DMS114 treated with DMSO at 0.1 percent for 48 hours (cell line): ENCODE measurements at regions not wholly inside any gene's neighbourhood (a gene's known extent, or its start where the extent isn't known, plus 50 kb on each side); places are given as distances from the start of the nearest gene placed in this dataset.

Experiments used
- DNase-seq: peaks from one replicate; lab custom pipeline; 2025; ENCODE audit not compliant: unreplicated experiment; lab: John Stamatoyannopoulos, UW

DNA sequence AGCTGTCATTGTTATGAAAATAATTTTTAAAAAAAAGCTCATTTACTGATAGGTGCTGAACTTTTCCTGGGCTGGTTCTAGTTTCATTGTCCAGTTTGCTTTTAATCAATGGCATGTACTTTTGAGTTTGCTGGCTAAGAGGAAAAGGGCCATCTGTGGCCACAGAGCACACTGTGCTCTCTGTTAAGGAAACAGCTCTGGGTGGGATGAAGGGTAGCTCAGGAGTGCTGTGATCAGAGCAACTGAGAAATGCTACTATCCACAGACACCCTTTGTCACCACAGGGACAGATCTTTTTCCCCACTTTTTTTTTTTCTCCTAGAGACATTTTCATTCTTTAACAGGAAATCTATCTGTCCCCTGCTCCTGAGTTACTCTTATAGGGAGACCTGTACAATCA lies 387.1 kb upstream of the PRICKLE1 start:
- DNase-seq = no peak

GRCh38 chr12:42976122-42976521 lies 386.6 kb upstream of the PRICKLE1 start:
- DNase-seq = no peak

DNA sequence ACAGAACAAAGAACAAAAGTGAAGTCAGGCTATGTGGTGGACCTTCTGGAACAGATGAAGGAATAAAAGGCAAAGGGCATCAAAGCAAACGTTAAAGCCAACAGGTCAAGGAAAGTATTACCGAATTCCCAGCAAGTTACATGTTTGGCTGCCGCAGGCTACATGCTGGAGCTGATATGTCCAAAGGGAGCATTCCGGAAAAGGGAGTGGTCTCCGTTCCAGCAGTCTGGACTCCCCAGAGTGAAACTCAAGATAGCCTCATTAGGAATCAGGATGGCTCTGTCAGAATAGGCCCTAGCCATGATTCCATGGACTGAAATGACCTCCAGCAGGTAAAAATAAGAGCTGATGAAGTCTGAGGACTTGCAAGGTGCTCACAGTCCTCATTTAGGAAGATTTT lies 379.8 kb upstream of the PRICKLE1 start:
- no peak for DNase-seq

DNA sequence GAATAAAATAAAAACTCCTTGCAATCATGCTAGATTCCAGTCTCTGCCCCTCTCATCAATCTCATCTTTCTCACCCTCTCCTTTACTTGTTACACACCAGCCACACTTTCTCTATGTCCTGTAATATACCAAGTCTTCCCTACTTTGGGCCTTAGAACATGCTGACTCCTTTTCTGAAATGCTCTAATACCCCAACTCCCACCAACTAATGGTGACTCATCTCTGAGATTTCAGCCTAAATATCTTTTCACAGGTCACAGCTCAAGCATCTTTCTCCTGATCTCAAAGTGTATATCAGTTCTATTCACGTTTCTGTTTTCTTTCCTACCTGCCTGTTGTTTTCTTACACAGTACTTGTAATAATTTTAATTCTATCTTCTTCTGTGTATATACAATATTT lies 378.9 kb upstream of the PRICKLE1 start:
- DNase-seq = no peak

- no peak for DNase-seq
Measured at GRCh38 chr12:42967850-42968249, 378.3 kb upstream of the PRICKLE1 start.

- no peak for DNase-seq
Measured at GRCh38 chr12:42963988-42964387, 374.4 kb upstream of the PRICKLE1 start.

DNA sequence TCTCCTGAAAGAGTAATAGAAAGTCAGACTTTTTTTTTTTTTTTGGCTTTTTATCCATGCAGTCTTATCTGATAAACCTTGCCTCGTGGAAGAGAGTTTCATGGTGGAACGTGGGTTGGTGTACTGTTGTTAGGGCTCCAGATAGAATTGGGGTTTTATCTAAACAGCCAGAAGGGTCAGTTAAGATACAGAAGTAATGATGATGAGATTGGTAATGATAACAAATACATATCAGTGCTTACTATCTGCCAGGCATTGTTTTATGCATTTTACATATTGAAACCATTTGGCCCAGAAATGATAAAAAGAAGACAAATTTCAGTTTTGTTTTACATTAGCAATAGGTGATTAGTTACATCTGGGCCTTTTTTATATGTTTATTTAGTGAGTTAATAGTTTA lies 372.8 kb upstream of the PRICKLE1 start:
- DNase-seq = no peak

GRCh38 chr12:42961395-42961794 lies 371.8 kb upstream of the PRICKLE1 start:
- DNase-seq = no peak

GRCh38 chr12:42960087-42960527 lies 370.6 kb upstream of the PRICKLE1 start:
- DNase-seq = no peak

- DNase-seq = no peak
Measured at GRCh38 chr12:42958291-42958674, 368.7 kb upstream of the PRICKLE1 start.

DNA sequence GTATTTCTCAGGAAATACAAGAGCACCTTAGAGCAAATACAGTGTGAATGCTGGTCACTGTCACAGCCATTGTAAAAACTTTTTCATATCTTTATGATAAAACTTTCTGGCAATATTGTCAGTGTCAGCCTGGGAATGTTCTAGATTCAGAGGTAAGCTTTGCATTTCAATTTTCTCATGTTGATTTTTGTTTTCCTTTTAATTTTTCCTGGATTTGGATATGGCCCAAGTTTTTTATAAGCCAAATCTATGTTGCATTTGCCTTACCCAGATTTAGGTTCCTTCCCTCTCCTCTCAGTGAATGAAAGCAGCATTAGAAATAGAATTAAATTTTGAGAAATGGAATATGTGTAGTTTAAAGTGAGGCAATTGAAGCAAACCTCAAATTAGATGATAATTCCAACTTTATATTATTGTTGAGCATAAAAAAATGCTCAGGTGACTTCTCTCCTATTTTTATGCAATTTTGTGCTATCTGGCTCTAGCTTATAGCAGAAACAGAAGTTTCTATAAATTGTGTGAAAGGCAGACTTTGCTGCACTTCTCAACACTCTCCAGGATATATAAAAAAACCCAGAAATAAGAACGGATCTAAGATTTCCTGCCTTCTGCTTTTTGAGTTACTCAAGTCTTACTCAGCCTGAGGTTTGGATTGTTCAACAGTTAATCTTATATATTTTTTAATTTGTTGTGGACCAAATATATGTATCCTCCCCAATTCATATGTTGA lies 368.2 kb upstream of the PRICKLE1 start:
- no peak for DNase-seq

DNA sequence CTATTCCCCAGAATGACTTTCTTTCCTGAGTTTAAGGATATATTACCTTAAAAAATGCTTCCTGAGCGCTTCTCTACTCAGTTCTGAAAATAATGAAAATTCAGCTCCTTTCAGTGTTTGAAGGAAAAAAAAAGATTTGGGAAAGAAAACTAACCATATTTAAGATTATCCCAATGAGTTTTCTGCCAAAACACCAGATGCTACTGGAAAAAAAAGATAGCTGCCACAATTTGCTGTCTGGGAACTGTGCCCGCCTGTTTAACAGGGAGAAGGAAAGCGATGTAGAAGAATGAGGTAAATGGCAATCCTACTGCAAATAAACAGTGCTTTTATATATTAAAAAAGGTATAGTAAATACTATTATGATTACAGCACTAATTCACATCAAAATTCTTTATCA lies 367.6 kb upstream of the PRICKLE1 start:
- DNase-seq = no peak

- DNase-seq = no peak
Measured at GRCh38 chr12:42953021-42953420, 363.5 kb upstream of the PRICKLE1 start.

DNA sequence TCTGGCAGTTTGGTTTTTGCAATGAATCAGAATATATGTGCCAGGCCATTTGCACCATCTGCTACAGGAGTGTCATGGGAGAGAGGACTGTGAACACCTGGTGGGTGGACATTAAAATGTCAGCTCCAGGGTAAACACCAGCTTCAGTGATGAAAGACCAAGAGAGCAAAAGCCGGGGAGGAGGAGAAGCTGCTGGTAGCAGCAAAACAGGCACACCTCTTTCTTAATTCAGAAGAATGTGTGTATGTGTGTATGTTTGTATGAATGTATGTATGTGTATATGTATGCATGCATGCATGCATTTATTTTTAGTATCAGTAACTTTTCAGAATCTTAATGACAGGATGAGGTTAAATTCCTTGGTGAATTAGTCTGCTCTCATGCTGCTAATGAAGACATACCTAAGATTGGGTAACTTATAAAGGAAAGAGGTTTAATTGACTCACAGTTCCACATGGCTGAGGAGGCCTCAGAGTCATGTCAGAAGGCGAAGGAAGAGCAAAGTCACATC lies 357.4 kb upstream of the PRICKLE1 start:
- DNase-seq = no peak

DNA sequence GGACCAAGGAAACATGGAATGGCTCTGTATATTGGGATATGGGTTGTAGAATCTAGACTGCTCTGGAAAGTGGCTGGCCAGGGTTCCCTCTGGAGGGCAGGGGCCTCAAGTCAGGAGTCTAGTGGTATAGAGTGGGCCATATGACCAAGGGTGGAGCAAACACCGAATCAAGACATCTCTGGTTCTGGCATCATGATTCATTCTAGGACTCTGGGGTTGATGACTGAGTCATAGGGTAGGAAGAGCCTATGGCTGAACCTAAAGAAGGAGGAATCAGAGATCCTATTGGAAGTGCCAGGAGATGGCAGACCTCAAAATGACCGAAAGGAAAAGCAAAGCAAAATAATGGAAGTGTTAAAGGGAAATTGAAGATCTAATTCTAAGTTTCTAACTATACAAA lies 356.4 kb upstream of the PRICKLE1 start:
- no peak for DNase-seq

DNA sequence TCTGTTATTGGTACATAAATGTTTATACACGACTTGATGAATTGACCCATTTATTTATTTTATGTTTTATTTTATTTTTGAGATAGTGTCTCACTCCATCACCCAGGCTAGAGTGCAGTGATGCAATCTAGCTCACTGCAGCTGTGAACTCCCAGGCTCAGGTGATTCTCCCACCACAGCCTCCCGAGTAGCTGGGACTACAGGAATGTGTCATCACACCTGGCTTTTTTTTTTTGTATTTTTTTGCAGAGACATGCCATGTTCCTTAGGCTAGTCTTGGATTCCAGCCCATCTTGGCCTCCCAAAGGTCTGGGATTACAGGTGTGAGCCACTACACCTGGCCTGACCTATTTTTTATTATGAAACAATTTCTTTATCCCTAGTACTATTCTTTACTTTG lies 355.0 kb upstream of the PRICKLE1 start:
- DNase-seq = no peak

DNA sequence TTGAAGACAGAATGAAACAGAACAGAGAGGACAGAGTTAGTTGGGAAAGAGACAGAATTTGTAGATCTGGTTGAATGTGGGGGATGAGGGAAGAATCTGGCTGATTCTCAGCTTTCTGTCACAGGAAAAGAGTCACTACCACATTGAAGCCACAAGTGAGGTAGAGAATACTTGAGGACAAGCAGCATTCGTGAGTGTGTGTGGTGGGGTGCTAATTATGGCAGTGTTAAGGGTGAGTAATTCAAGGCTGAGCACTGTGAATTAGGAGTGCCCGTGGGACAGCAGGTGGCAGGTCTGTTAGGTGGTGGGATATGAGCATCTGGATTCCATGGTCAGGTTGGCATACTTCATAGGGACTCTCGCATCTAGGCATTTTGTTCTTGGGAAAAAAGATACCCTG lies 347.4 kb upstream of the PRICKLE1 start:
- DNase-seq = no peak

GRCh38 chr12:42936260-42936659 lies 346.7 kb upstream of the PRICKLE1 start:
- no peak for DNase-seq

DNA sequence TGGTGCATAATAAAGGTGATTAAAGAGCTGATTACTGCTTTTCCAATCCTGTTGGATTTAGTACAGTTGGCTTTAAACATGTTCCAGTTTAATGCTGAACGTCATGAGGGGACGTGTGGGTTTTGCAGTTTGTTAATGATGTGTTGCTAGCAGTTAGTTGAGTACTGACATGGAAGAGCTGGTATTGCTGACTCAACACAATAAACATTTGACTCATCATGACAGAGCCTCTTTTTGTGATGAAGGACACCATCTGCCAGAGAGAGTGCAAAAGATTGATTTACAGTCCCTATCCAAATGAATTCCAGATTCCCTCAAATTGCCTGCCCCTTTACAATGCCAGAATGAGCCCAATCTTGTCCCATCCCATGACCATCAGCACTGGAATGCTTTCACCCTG lies 346.2 kb upstream of the PRICKLE1 start:
- no peak for DNase-seq

DNA sequence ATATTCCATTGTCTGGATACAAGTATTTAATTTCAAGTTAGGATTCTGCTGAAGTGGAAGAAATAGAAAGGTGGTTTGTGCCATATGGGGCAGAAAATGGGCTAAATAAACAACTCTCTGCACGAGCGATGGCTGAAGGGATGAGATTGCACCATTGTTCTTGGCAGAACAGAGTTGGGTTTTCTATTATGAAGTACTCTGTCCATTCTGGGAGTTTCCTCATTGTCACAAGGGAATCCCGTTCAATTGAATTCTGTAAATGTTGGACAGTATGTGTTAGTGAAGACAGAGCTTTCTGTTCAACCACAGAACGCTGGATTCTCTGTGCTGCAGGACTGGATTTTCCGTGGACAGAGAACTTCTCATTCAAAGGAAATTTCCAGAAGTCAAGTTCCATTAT lies 345.5 kb upstream of the PRICKLE1 start:
- no peak for DNase-seq

GRCh38 chr12:42933461-42934081 lies 344.0 kb upstream of the PRICKLE1 start:
- no peak for DNase-seq

GRCh38 chr12:42932936-42933335 lies 343.4 kb upstream of the PRICKLE1 start:
- no peak for DNase-seq

GRCh38 chr12:42926232-42926631 lies 336.7 kb upstream of the PRICKLE1 start:
- DNase-seq = no peak
